ENCODE measurements at regions not wholly inside any gene's neighbourhood (a gene's known extent, or its start where the extent isn't known, plus 50 kb on each side); places are given as distances from the start of the nearest gene placed in this dataset.

GRCh38 chr16:49969091-49970030, 55.7 kb upstream of the CNEP1R1 start:
- Histone ChIP-seq H3K27ac (ENCODE audit: control insufficient read depth, insufficient read depth) (no peak overlapping the region), H3K27me3 (replicated peaks in 1 of 2; ENCODE audit: control insufficient read depth in 2 of 2, insufficient read depth in 2 of 2, low read length in 1 of 2) (peaks cover 3 to 10% of the 10 kb centered on the region in 2 experiments; a peak in 3 of 4 replicates), H3K4me3 (no peak overlapping the region), H3K36me3 (ENCODE audit: control insufficient read depth in 2 of 2, insufficient read depth in 2 of 2, low read length in 1 of 2) (no peaks in the 10 kb centered on the region), H2AFZ (ENCODE audit: control insufficient read depth, low read depth, low read length) (no peak overlapping the region), H3K9me3 (replicated peaks; ENCODE audit: control insufficient read depth, insufficient read depth, low read length) (no peaks in the 10 kb centered on the region), H3K9ac (ENCODE audit: control insufficient read depth, insufficient read depth, low read length) (no peak overlapping the region), H3K4me2 (ENCODE audit: control insufficient read depth, insufficient read depth) (no peak overlapping the region), H3K79me2 (ENCODE audit: control insufficient read depth, insufficient read depth, low read length) (no peaks in the 10 kb centered on the region), H4K20me1 (ENCODE audit: control insufficient read depth, insufficient read depth) (no peaks in the 10 kb centered on the region), H3K4me1 (ENCODE audit: control insufficient read depth, insufficient read depth, low read length) (no peaks in the 10 kb centered on the region)
- ChIA-PET CTCF (interaction anchor here (1.1 kb wide), 1 partner anchor 14 kb away, joined by 3 read pairs; no protein-coding TSS in a partner anchor), RAD21 (ENCODE audit: unreplicated experiment) (no interaction called here), POLR2A (no interaction called here), SMC1A (ENCODE audit: uncharacterized antibody, unreplicated experiment) (no interaction called here)
- 38% methylated on average over 24 of the region's 24 CpGs for WGBS (ENCODE audit: insufficient coverage, insufficient replicate concordance, low lambda C conversion rate, missing lambda C conversion rate)
- in situ Hi-C loops (cut with MboI) (no loop called here), intact Hi-C loops (cut with micrococcal nuclease; ENCODE audit: unreplicated experiment) (no loop called here)
- DNase-seq (ENCODE audit: low read depth, low spot score) (no peak), ATAC-seq (no peak), FAIRE-seq (no peak)
- BruUV-seq (replicated peaks): no TSS peak
- TF ChIP-seq POLR2A (IDR thresholded peaks at IDR 0.05; ENCODE audit: low read depth, low read length): no peak

DNA sequence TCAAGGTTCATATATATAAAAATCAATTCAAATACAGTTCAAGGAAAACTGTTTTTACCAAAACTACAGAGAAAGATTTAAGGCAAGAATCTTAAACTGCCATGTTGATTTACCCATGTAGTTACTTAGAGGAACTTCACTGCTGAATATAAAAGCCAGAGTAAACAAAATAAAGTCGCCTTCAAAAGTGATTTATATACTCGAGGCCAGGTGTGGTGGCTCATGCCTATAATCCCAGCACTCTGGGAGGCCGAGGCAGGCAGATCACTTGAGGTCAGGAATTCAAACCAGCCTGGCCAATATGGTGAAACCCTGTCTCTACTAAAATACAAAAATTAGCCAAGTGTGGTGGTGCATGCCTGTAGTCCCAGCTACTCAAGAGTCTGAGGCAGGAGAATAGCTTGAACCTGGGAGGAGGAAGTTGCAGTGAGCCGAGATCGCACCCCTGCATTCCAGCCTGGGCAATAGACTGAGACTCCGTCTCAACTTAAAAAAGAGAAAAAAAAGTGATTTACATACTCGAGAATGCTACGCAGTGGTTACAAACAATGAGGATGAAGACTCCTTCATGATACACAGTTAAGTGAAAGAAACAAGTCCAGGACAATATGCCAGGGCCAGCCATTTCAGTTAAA, 54.1 kb upstream of the CNEP1R1 start:
- no peak for ATAC-seq
- RAD21 ChIA-PET (ENCODE audit: unreplicated experiment): no interaction called here
- TF ChIP-seq RELA (IDR thresholded peaks at IDR 0.05; ENCODE audit: borderline replicate concordance, partially characterized antibody): no peak
- TF ChIP-seq, protein P1, sequence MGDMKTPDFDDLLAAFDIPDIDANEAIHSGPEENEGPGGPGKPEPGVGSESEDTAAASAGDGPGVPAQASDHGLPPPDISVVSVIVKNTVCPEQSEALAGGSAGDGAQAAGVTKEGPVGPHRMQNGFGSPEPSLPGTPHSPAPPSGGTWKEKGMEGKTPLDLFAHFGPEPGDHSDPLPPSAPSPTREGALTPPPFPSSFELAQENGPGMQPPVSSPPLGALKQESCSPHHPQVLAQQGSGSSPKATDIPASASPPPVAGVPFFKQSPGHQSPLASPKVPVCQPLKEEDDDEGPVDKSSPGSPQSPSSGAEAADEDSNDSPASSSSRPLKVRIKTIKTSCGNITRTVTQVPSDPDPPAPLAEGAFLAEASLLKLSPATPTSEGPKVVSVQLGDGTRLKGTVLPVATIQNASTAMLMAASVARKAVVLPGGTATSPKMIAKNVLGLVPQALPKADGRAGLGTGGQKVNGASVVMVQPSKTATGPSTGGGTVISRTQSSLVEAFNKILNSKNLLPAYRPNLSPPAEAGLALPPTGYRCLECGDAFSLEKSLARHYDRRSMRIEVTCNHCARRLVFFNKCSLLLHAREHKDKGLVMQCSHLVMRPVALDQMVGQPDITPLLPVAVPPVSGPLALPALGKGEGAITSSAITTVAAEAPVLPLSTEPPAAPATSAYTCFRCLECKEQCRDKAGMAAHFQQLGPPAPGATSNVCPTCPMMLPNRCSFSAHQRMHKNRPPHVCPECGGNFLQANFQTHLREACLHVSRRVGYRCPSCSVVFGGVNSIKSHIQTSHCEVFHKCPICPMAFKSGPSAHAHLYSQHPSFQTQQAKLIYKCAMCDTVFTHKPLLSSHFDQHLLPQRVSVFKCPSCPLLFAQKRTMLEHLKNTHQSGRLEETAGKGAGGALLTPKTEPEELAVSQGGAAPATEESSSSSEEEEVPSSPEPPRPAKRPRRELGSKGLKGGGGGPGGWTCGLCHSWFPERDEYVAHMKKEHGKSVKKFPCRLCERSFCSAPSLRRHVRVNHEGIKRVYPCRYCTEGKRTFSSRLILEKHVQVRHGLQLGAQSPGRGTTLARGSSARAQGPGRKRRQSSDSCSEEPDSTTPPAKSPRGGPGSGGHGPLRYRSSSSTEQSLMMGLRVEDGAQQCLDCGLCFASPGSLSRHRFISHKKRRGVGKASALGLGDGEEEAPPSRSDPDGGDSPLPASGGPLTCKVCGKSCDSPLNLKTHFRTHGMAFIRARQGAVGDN (IDR thresholded peaks at IDR 0.05): no peak
- TF ChIP-seq PAX5 (IDR thresholded peaks at IDR 0.05; ENCODE audit: borderline replicate concordance, low read depth, low read length): no peak
- TF ChIP-seq NBN (IDR thresholded peaks at IDR 0.05): no peak
- no peak for TF ChIP-seq STAT3 (IDR thresholded peaks at IDR 0.05; ENCODE audit: low read depth, low read length)
- no peak for TF ChIP-seq PML (IDR thresholded peaks at IDR 0.05; ENCODE audit: low read length)
- TF ChIP-seq SP1 (IDR thresholded peaks at IDR 0.05; ENCODE audit: low read depth, low read length): no peak
- TF ChIP-seq MXI1 (IDR thresholded peaks at IDR 0.05; ENCODE audit: low read depth, low read length): no peak
- no peak for TF ChIP-seq ZNF24 (IDR thresholded peaks at IDR 0.05)

More for the DNA sequence above, 54.1 kb upstream of the CNEP1R1 start:
- H3K4me3 ChIP-seq: no peak overlapping the region
- 14% methylated on average over 8 of the region's 8 CpGs for whole genome bisulfite sequencing (ENCODE audit: insufficient coverage, insufficient replicate concordance, low lambda C conversion rate, missing lambda C conversion rate)
- POLR2A ChIA-PET: no interaction called here
- peaks cover 3 to 10% of the 10 kb centered on the region in 2 experiments; a peak in 3 of 4 replicates for H3K27me3 ChIP-seq (replicated peaks in 1 of 2; ENCODE audit: control insufficient read depth in 2 of 2, insufficient read depth in 2 of 2, low read length in 1 of 2)
- CTCF ChIA-PET: no interaction called here
- H3K79me2 ChIP-seq (ENCODE audit: control insufficient read depth, insufficient read depth, low read length): no peaks in the 10 kb centered on the region
- SMC1A ChIA-PET (ENCODE audit: uncharacterized antibody, unreplicated experiment): no interaction called here
- no peaks in the 10 kb centered on the region for H3K36me3 ChIP-seq (ENCODE audit: control insufficient read depth in 2 of 2, insufficient read depth in 2 of 2, low read length in 1 of 2)
- in situ Hi-C loops (cut with MboI) (no loop called here), intact Hi-C loops (cut with micrococcal nuclease; ENCODE audit: unreplicated experiment) (no loop called here)
- H3K4me1 ChIP-seq (ENCODE audit: control insufficient read depth, insufficient read depth, low read length): no peaks in the 10 kb centered on the region
- no peak for DNase-seq (ENCODE audit: low read depth, low spot score)
- H3K9me3 ChIP-seq (replicated peaks; ENCODE audit: control insufficient read depth, insufficient read depth, low read length): no peaks in the 10 kb centered on the region
- no peaks in the 10 kb centered on the region for H4K20me1 ChIP-seq (ENCODE audit: control insufficient read depth, insufficient read depth)
- no peak overlapping the region for H3K9ac ChIP-seq (ENCODE audit: control insufficient read depth, insufficient read depth, low read length)
- H3K27ac ChIP-seq (ENCODE audit: control insufficient read depth, insufficient read depth): no peak overlapping the region
- FAIRE-seq: no peak
- H3K4me2 ChIP-seq (ENCODE audit: control insufficient read depth, insufficient read depth): no peak overlapping the region
- H2AFZ ChIP-seq (ENCODE audit: control insufficient read depth, low read depth, low read length): no peak overlapping the region
- BruUV-seq (replicated peaks): no TSS peak

Measured in GM12878 (cell line).